Fibroblast of skin of left quadriceps (primary cell): ENCODE measurements at regions not wholly inside any gene's neighbourhood (a gene's known extent, or its start where the extent isn't known, plus 50 kb on each side); places are given as distances from the start of the nearest gene placed in this dataset.
"Not testable (repeated sequence)": the region's sequence is repeated elsewhere in the genome, so short reads cannot be mapped to it uniquely, and the experiment has no call there.

Experiments used
- DNase-seq, 2 experiments: peaks; one replicate each; pipeline ENCODE4 v3.0.0-alpha.2; 2013; ENCODE audit warnings: low read depth in 2 of 2

DNA sequence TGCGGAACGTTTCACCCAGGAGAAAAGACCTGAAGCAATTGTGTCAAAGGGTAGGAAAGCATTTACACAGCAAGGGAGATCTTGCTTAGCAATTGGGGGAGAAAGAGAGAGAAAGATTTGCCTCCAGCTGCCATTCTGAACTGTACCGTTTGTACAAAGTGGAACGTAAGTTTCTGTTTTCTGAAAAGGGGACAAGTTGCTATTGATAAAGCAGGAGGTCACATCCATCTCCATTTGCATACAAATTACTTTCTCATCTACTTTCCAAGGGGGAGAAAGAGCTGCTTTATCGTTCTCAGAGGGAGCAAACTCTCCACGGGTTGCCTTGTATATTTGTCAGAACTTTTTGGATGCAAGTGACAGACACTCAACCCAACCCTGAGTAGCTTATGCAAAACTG is 92.0 kb upstream of the CARD11 start:
- no peak for DNase-seq

- DNase-seq: no peak
Measured at GRCh38 chr7:3138206-3138605, 94.5 kb upstream of the CARD11 start.

GRCh38 chr7:3138997-3139396 is 95.3 kb upstream of the CARD11 start:
- no peak for DNase-seq

- no peak for DNase-seq
Measured at GRCh38 chr7:3140834-3141233, 97.2 kb upstream of the CARD11 start.

DNA sequence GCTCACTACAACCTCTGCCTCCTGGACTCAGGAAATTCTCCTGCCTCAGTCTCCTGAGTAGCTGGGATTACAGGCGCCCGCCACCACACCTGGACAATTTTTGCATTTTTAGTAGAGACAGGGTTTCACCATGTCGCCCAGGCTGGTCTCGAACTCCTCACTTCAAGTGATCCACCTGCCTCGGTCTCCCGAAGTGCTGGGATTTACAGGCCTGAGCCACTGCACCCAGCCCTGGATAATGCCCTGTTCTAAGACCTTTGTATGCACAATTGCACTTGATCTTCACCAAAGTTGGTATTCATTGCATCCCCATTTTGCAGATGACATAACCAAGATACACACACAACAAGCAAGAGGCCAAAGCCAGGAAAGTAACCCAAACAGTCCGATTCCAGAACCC is 97.7 kb upstream of the CARD11 start:
- no peak for DNase-seq

DNA sequence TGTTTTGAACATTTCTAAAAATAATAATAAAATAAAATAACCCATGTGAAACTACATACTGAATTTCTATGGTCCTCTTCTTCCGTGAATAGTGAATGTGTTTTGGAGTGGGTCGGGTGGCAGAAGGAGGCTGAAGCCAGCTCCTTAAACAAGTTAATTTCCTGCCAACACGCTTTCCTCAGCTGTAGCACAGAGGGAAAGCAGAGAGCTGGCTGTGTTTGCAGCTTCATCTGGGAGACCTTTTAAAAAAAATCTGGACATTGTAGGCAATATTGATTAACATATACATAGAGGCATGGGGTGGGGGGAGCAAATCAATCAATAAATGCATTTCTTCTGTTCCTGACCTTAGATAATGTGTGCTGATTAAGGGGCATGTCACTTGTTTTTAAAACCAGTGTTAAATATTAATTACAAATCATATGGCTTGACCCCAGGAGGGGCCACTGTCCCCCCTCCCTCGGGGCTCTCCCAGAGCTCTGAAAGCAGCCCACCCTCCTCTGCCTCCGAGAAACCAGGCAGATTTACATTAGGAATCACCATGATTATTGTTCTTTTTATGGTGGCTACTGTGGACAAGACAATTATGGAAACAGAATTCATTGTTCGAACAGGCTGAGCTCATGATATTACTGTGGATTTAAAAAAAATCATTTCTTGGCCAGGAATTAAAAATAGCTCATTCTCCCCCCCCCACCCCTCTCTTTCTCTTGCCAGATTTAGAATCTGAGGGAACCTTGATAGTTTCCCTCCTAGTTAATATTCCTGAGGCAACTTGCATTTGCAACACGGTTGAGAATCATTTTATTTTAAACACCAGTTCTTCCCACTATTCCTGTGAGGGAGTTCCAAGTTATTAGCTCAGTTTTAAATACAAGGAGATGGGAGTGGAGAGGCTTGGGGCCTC is 100.5 kb upstream of the CARD11 start:
- DNase-seq: no peak

DNA sequence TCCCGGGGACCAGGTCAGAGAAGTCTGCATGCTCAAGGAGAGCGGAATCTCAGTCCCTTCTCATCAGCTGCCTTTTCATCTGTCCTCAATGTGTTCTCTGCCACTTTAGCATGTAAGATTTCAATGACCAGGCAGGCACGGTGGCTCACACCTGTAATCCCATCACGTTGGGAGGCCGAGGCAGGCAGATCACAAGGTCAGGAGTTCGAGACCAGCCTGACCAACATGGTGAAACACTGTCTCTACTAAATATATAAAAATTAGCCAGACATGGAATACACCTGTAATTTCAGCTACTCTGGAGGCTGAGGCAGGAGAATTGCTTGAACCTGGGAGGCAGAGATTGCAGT is 101.1 kb upstream of the CARD11 start:
- not testable (repeated sequence) for DNase-seq

DNA sequence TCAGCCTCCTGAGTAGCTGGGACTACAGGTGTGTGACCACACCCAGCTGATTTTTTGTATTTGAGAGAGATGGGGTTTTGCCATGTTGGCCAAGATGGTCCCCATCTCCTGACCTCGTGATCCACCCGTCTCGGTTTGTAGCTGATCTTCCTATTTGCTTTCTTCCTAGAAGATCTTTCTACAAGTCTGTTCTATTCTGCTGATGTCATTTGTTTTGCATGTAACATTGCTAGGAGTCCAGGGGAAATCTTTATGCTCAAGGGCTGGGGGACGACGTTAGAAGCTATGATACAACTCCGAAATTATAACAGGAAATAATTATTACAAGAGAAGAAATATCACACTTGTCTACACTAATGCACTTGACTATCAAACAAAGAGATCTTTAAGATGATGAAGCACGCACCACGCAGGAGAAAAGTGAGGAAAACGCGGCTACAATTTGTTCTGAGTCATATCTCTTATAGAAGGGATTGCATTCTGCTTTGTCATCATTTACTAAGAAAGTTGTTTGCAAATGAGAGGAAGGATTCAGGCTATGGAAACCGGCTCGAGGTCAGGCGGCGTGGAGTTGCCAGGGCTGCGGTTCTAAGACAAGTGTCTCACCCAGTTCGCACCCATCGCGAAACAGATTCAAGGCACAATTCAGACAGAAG is 103.0 kb upstream of the CARD11 start:
- no peak for DNase-seq

DNA sequence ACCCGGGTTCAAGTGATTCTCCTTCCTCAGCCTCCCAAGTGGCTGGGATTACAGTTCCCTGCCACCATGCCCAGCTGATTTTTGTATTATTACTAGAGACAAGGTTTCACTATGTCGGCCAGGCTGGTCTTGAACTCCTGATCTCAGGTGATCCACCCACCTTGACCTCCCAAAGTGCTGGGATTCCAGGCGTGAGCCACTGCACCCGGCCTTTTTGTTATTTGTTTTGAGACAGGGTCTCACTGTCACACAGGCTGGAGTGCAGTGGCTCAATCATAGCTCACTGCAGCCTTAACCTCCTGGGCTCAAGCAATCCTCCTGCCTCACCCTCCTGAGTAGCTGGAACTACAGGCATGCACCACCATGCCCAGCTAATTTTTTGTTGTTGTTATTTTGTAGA is 104.8 kb upstream of the CARD11 start:
- DNase-seq: not testable (repeated sequence)

DNA sequence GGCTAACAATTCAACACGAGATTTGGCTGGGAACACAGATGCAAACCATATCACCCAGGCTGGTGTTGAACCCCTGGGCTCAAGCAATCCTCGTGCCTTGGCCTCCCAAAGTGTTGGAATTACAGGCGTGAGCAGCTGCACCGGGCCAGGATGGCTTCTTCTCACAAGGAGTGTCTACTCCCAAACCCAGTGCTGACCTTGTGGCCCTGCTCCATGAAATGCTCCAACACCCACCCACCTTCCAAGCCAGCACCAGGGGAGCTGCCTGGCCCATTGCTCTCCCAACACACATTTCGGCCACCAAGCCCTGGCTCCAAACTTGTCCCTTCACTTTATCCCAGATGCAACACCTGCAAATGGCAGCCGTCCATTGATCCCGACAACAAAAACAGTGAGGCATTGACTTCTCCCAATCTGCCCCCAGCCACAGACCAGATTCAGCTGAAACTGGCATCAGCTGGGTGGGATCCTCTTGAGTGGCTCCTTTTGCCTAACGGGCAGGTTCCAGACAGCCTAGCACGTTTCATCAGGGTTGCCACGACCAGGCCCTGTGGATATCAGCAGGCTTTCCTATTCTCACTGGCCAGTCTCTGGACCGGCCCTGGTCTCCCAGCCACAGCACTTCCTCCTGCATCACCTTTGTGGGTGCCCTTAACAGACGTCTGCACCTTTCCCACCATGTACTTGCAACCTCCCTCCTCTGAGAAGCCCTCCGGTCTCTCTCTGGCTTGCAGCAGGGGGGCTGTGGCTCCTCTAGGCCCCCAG is 105.7 kb upstream of the CARD11 start:
- no peak for DNase-seq

- no peak for DNase-seq
Measured at GRCh38 chr7:3150027-3150426, 106.4 kb upstream of the CARD11 start.

- no peak for DNase-seq
Measured at GRCh38 chr7:3151784-3152183, 108.1 kb upstream of the CARD11 start.

DNA sequence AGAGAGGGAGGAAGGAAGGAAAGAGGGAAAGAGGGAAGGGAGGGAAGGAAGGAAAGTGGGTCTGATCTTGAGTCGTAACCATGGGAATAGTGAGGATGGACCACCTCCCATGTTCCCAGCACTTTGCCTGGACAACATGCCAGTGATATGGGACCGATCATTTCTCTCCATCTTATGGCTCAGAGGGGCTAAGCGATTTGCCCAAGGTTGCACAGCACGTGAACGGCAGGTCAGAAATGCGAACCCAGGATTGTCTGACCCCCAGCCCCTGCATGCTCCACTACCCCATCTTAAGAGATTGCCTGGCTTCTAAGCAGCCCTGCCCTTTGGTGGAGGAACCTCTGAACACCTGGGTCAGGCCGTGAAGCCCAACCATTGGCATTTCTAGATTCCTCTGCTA is 109.0 kb upstream of the CARD11 start:
- DNase-seq: no peak

DNA sequence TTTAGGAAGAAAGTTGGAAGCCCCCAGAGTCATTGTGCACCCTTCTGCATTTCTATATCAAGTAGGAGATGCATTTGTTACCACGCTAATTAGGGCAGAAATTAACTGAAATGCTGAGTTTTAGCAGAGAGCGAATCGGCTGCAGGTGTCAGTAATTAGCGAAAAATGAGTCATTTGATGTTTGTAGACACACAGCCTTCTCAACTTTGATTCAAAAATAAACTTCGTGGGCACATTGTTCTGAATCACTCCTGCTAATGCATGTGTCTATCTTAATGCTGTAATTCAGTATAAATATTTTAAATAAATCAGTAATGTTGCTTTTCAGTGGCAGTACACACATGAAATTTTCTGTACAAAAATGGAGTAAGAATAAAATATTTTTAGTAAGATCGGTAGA is 109.5 kb upstream of the CARD11 start:
- DNase-seq: no peak

- DNase-seq: no peak
Measured at GRCh38 chr7:3154317-3154716, 110.7 kb upstream of the CARD11 start.

DNA sequence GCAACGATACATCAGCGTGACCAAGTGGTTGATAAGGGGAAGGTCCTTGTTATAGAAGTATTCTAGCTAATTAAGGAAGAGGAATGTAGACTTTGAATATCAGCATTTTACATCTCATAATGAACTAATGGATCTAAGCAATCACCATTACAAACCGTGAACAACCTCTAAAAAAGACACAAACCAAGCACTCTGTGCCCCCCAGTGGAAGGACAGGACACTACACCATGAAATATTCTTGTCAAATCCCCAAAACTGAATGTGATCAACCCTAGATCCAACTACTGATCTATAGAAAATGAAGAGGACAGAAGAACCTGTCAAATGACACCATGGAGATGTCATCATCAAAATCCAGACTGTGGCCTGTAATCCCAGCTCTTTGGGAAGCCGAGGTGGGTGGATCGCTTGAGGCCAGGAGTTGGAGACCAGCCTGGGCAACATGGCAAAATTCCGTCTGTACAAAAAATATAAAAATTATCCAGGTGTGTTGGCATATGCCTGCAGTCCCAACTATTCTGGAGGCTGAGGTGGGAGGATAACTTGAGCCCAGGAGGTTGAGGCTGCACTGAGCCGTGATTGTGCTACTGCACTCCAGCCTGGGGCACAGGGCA is 111.3 kb upstream of the CARD11 start:
- DNase-seq: peak; percentile 3 to 5

DNA sequence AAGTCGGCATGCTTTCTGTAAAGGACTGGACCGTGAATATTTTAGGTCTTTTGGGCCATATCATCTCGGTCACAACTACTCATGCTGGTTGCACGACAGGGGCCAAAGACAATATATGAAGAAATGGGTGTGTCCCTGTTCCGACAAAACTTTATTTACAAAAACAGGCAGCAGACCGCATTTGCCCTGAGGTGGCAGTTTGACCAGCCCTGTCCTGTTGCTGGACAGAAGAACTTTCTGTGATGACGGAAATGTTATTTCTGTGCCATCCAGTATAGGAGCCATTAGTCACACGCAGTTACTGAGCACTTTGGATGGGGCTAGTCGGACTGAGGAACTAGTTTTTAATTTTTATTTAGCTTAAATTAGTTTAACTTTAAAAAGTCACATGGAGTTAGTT is 112.8 kb upstream of the CARD11 start:
- DNase-seq: no peak

DNA sequence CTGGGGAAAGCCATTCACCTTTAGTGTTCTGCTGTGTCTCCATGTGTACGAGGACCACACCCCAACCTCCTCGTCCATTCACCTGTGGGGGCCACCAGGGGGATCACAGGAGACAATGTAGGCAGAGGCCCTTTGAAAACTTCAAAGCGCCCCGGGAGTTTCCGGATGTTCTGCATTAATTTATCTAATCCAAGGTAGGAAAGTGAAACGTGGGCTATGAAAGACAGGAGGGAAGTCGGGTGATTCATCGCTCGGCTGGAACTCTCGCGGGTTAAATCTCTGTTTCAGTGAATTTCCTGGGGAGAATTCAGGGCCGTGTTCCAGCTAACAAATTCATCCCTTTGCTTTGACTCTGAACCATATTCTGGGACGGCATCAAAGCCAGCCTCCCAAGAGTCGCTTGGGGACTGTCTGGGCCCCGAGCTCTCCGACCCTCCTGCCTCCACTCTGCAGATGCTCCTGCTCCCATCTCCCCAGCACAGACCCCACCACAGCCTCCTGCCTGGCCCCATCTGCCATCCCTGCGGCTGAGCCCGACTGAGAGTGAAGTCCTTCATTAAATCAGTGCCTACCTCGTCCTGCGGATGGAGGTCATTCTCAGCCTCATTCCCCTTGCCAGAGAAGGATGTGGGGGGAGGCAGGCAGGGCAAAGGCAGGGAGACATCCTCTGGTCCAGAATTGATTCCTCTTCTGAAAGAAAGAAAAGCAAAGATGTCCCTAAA is 114.1 kb upstream of the CARD11 start:
- no peak for DNase-seq

DNA sequence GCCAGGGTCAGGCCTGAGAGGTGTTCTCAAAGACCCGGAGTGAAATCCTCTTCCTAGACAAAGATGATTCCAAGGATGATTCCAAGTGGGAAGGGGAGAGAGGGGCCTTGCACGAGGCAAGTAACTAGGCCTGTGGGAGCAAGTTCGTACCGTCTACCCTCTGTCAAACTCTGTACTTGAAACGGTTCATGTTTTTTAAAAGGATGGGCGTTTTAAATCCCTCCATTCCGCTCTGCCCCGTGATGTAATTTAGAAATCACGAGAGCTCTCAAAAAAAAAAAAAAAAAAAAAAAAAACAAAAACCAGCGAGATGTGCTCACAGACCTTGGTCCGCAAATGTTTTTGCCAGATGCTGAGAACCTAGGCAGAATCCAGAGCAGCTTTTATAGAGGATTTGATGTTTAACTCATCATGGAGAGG is 114.7 kb upstream of the CARD11 start:
- DNase-seq: no peak

GRCh38 chr7:3159039-3159438 is 115.4 kb upstream of the CARD11 start:
- no peak for DNase-seq

GRCh38 chr7:3159445-3159844 is 115.8 kb upstream of the CARD11 start:
- no peak for DNase-seq

DNA sequence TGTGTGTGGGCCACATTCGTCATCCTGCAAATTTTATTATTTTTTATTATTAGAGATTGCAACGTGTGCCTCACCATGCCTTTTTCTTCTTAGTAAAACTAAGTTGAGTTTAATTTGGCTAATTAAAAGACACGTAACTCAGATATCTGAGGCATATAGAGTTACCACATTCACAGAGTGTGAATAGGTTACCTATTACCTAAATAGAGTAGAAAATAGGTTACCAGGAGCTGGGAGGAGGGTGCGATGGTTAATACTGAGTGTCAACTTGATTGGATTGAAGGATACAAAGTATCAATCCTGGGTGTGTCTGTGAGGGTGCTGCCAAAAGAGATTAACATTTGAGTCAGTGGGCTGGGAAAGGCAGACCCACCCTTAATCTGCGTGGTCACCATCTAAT is 116.3 kb upstream of the CARD11 start:
- DNase-seq: not testable (repeated sequence)
